ENCODE measurements at regions not wholly inside any gene's neighbourhood (a gene's known extent, or its start where the extent isn't known, plus 50 kb on each side); places are given as distances from the start of the nearest gene placed in this dataset.

GRCh38 chr2:17460371-17461086, 57.7 kb downstream of the RAD51AP2 start:
- TF ChIP-seq, protein P1, sequence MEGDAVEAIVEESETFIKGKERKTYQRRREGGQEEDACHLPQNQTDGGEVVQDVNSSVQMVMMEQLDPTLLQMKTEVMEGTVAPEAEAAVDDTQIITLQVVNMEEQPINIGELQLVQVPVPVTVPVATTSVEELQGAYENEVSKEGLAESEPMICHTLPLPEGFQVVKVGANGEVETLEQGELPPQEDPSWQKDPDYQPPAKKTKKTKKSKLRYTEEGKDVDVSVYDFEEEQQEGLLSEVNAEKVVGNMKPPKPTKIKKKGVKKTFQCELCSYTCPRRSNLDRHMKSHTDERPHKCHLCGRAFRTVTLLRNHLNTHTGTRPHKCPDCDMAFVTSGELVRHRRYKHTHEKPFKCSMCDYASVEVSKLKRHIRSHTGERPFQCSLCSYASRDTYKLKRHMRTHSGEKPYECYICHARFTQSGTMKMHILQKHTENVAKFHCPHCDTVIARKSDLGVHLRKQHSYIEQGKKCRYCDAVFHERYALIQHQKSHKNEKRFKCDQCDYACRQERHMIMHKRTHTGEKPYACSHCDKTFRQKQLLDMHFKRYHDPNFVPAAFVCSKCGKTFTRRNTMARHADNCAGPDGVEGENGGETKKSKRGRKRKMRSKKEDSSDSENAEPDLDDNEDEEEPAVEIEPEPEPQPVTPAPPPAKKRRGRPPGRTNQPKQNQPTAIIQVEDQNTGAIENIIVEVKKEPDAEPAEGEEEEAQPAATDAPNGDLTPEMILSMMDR (IDR thresholded peaks at IDR 0.05; ENCODE audit: low read depth, low read length): no peak
- TF ChIP-seq EZH2phosphoT487 (IDR thresholded peaks at IDR 0.05; ENCODE audit: low read depth): no peak
